ENCODE measurements at regions not wholly inside any gene's neighbourhood (a gene's known extent, or its start where the extent isn't known, plus 50 kb on each side); places are given as distances from the start of the nearest gene placed in this dataset.

DNA sequence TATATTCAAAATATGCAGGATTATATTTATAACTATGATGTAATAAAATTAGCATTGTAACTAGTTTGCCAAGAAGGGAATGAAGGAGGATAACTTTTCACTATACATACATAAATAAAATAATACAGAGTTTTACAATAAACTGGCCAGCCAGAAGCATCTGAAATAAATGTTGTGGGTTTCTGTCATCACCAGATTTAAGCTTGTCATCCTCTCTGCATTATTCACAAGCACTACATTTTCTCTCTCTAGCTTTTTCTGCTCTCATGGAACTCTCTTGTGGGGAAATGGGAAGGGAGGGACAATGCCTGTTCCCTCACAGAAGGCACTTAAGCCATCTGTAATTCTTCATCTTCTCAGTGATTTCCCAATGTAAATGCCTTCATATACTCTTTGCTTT is 626.8 kb downstream of the SEMA5A start:
- TF ChIP-seq POLR2A (IDR thresholded peaks at IDR 0.05; ENCODE audit: control extremely low read depth in 1 of 2, low read depth in 2 of 2, low read length in 2 of 2) (no peak), TAF1 (IDR thresholded peaks at IDR 0.05; ENCODE audit: low read depth, low read length) (no peak), JUND (IDR thresholded peaks at IDR 0.05; ENCODE audit: low read length) (no peak), FOSL1 (IDR thresholded peaks at IDR 0.05; ENCODE audit: insufficient read depth, low read depth, low read length) (no peak), RBBP5 (IDR thresholded peaks at IDR 0.05; ENCODE audit: borderline replicate concordance, low read depth, low read length) (no peak), HDAC2 (IDR thresholded peaks at IDR 0.05; ENCODE audit: borderline replicate concordance in 1 of 2, low read depth in 2 of 2, low read length in 2 of 2) (no peak), SP2 (IDR thresholded peaks at IDR 0.05; ENCODE audit: low read length) (no peak), KDM1A (IDR thresholded peaks at IDR 0.05; ENCODE audit: borderline replicate concordance, low read length) (no peak), EGR1 (IDR thresholded peaks at IDR 0.05; ENCODE audit: borderline replicate concordance, low read depth, low read length) (no peak), EZH2 (IDR thresholded peaks at IDR 0.05; ENCODE audit: low read depth, low read length, severe bottlenecking) (no peak), KDM5A (IDR thresholded peaks at IDR 0.05; ENCODE audit: low read length) (no peak)
- TF ChIP-seq, protein P1, sequence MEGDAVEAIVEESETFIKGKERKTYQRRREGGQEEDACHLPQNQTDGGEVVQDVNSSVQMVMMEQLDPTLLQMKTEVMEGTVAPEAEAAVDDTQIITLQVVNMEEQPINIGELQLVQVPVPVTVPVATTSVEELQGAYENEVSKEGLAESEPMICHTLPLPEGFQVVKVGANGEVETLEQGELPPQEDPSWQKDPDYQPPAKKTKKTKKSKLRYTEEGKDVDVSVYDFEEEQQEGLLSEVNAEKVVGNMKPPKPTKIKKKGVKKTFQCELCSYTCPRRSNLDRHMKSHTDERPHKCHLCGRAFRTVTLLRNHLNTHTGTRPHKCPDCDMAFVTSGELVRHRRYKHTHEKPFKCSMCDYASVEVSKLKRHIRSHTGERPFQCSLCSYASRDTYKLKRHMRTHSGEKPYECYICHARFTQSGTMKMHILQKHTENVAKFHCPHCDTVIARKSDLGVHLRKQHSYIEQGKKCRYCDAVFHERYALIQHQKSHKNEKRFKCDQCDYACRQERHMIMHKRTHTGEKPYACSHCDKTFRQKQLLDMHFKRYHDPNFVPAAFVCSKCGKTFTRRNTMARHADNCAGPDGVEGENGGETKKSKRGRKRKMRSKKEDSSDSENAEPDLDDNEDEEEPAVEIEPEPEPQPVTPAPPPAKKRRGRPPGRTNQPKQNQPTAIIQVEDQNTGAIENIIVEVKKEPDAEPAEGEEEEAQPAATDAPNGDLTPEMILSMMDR (IDR thresholded peaks at IDR 0.05; ENCODE audit: control extremely low read depth in 1 of 3, insufficient read depth in 1 of 3, low read depth in 1 of 3, low read length in 3 of 3): no peak
- TF ChIP-seq, protein P2, sequence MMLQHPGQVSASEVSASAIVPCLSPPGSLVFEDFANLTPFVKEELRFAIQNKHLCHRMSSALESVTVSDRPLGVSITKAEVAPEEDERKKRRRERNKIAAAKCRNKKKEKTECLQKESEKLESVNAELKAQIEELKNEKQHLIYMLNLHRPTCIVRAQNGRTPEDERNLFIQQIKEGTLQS (IDR thresholded peaks at IDR 0.05; ENCODE audit: insufficient read depth, low read depth, low read length): no peak
- TF ChIP-seq, protein P3, sequence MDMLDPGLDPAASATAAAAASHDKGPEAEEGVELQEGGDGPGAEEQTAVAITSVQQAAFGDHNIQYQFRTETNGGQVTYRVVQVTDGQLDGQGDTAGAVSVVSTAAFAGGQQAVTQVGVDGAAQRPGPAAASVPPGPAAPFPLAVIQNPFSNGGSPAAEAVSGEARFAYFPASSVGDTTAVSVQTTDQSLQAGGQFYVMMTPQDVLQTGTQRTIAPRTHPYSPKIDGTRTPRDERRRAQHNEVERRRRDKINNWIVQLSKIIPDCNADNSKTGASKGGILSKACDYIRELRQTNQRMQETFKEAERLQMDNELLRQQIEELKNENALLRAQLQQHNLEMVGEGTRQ (IDR thresholded peaks at IDR 0.05; ENCODE audit: low read length): no peak

Measured in H1 (cell line).